ENCODE measurements at regions not wholly inside any gene's neighbourhood (a gene's known extent, or its start where the extent isn't known, plus 50 kb on each side); places are given as distances from the start of the nearest gene placed in this dataset.
A peak's percentile ranks its signal among the peaks of the same experiment; 100 is the strongest.

DNA sequence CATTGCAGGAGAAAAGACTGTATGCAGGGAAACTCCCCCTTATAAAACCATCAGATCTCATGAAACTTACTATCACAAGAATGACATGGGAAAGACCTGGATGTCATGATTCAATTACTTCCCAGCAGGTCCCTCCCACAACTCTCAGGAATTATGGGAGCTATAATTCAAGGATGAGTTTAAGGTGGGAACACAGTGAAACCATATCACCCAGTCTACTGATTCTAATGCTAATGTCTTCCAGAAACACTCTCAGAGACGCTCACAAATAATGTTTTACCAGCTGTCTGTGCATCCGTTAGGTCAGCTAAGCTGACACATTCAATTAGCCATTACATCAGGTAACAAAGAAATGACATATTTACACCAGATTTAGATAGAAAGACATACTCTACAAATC, 637.9 kb downstream of the NLGN4Y start:
- DNase-seq (ENCODE audit: low spot score) (no peak), FAIRE-seq (no peak)

DNA sequence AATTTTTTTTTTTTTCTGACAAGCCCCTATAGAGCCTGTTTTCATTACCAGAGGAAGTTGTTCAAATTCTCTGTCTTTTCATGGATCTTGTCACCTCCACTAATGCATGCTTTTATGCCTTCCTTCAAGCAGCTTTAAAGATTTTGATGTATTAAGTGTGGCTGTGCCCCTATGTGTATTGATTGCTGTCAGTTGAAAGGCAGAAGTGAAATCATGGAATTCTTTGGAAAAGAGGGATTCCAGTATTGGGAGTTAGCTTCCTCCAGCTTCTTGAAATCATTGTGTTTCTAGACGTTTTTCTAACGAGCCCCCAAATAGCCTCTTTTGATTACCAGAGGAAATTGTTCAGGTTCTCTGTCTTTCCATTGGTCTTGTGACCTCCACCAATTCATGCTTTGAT, 655.6 kb downstream of the NLGN4Y start:
- FAIRE-seq, result no peak

DNA sequence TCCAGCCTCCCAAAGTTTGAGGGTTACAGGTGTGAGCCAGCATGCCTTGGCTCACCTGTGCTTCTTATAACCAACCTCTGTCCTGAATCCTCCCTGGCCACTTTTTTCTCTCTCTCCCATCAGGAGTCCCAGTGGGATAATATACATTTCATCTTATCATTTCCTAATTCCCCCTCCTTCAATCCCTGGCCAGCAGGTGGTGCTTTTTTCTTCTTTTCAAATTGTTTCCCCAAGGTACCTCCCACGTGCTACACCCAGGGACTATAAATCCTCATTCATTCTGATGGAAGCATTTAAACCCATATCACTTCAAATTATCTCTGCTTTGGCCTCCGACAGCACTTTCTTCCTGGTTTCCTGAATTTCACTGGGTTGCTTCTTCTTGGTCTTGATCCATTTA, 704.7 kb downstream of the NLGN4Y start:
- DNase-seq (ENCODE audit: low spot score) (no peak), FAIRE-seq (no peak)

More for the DNA sequence above, 655.6 kb downstream of the NLGN4Y start:
- no peak for DNase-seq (ENCODE audit: low spot score)

DNA sequence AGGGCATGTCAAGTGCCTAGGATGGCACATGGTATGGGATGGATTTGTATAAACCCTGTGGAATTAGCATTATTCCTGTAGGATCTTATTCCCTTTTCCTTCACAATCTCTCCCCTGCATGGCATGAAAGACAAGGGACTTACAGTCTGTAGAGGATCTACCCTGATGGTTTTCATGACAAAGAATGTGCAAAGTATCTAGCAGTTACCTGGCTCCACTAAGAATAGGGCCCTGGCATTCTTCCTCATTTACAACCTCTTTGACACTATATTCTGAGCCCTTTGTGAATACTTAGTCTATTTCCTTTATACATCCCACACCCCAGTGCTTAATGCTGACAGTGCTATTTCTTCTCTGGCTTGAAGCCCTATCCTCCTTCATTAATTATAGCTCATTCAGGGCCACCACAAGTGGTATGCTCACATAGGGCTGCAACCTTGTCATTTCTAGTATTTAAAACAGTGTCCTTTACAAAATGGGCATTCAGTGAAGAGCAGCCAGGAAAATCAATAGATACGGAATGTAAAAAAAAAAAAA, 715.3 kb downstream of the NLGN4Y start:
- no peak for FAIRE-seq
- DNase-seq (ENCODE audit: low spot score), result no peak

DNA sequence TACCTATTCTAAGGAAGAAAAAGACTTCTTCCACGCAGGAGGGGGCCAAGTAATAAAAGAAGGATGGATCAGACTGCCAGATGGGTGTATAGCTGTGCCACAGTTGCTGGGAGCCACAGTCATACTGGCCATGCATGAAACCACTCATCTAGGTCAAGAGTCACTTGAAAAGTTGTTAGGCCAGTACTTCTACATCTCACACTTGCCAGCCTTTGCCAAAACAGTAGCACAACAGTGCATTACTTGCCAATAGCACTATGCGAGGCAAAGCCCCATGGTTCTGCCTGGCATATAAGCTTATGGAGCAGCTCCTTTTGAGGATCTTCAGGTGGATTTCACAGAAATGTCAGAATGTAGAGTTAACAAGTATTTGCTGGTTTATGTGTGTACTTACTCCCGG, 735.0 kb downstream of the NLGN4Y start:
- no peak for DNase-seq (ENCODE audit: low spot score)
- FAIRE-seq, result no peak

DNA sequence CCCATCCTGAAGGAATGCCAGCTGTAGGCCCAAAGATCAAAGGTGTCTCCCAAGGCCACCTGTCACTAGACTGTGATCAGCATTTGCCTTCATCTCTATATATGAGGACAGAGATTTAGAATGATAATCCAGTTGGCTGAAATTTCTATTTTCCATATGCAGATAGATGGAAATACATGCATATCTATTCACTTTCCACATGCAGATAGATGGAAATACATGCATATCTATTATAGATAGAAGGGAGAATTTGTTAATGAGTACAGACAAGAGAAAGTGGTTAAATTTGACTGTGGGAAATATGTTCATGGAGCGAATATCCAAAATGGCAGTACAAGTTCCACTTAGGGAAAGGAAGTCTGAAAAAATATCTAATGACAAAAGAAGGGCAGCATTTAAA, 762.2 kb downstream of the NLGN4Y start:
- FAIRE-seq (no peak), DNase-seq (ENCODE audit: low spot score) (no peak)

DNA sequence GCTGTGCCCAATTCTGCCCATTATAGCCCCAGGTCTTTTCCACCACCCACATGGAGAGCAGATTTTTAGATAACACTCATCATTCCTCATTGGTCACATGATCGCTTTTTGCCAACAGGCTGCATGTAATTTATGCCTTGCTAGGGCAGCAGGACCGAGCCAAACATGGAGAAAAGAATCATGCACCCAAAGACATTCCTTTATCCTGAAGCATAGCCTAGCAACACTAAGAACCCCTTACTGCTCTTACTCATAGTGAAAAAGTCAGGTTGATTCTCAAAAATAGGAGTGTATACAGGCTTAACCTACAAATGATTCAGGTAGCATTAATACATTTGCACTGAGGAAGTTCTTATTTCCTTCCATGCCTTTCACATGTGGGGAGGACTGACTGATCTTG, 765.5 kb downstream of the NLGN4Y start:
- no peak for FAIRE-seq
- DNase-seq (ENCODE audit: low spot score), result no peak

DNA sequence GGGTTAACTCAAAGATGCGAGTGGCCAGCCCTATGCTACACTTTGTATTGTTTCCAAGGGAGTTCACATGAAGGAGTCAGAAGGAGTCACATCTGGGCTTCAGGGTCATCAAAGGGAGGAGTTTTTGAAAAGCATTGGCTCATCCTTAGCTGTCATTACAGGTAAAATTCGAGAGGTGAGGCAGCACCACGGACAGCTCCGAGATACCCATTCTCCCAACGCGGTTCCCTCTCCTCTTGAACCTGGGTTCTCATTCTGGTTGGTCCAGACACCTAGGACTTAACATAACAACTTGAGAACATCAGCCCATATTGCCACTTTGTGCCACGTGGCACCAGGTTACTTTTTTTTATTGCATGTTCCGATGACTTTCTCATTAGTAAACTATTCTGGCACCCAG, 768.6 kb downstream of the NLGN4Y start:
- FAIRE-seq (no peak), DNase-seq (ENCODE audit: low spot score) (no peak)

DNA sequence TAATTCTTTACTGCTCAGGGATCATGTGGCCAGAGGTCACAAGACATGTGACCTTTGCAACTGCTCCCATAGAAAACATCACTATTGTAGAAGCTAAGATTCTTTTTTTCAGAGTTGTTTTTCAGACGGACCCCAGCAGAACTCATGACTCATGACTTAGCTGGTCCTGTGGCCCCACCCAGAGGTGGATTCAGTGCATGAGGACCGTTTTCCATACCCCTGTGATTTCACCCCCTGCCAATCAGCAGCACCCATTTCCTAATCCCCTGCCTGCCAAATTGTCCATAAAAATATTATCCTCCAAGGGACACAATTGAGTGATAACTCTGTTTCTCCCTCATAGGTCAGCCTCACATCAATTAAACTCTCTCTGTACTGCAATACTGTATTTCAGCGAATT, 777.5 kb downstream of the NLGN4Y start:
- FAIRE-seq, result no peak
- no peak for DNase-seq (ENCODE audit: low spot score)

DNA sequence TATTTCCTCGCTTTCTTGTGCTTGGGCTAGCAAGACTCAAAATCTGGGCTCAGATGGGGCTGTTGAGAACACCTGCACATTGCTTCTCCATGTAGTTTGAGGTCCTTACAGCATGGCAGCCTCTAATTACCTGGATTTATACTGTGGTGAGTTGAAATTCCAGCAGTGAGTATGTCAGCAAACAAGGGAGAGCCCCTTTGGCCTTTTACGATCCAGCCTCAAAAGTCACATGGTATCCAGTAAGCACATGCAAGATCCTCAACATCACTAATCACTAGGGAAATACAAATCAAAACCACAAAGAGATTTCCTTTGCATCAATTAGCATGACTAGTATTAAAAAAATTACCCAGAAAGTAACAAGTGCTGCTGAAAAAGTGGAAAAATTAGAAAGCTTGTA, 787.8 kb downstream of the NLGN4Y start:
- DNase-seq (ENCODE audit: low spot score) (no peak), FAIRE-seq (no peak)

DNA sequence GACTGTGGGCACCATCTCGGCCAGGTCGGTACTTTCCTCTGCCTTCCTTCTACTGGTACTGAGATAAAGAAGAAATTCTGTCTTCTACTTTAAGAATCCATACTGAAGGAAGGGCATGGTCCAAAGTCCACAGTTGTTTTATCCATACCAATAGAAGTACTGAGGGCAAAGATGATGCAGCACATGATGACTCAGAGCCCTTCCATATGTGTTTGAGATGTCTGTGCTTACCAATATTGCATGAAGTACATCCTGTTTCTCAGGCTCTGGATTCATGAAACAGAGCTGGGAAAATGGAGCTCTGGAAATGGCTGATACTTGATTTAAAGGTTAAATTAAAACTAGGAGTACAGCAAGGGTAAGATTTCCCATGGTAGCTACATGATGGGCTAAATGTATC, 799.9 kb downstream of the NLGN4Y start:
- DNase-seq (ENCODE audit: low spot score), result no peak
- no peak for FAIRE-seq

DNA sequence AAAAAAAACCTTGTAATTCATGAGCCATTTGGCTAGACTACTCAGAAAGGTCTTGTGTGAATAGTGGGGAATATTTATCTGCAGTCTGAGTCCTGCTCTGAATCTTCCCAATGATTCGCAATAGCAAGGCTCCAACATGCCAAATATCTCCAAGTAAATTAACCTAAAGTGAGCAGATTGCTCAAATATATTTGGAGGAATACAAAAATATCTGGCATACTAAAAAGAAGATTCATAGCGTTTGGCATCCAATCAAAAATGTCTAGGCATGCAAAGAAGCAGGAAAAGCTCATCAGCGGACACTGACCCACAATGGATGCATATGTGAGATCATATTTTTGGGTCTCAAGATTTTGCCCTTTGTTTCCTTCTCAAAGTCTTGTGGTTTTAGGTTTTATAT, 800.9 kb downstream of the NLGN4Y start:
- FAIRE-seq, result no peak

DNA sequence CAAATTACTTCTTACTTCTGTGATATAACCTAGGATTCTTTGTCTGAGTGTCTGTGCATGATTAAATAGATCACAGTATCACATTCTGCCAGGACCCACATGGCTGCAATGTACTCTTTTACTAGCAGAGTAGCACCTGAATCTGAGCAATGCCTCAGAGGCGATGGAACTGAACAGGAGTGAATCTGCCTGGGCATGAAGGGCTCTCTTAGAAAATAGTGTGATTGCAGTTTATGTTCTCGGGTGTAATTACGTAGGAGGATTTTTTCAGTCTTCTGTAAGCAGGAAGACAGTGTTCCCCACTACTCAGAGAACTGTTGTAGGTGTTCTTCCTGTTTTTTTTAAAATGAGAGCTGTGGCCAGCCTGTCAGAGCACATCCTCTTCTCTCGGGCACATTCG, 802.3 kb downstream of the NLGN4Y start:
- FAIRE-seq (no peak), DNase-seq (ENCODE audit: low spot score) (no peak)

More for the DNA sequence above, 800.9 kb downstream of the NLGN4Y start:
- no peak for DNase-seq (ENCODE audit: low spot score)

DNA sequence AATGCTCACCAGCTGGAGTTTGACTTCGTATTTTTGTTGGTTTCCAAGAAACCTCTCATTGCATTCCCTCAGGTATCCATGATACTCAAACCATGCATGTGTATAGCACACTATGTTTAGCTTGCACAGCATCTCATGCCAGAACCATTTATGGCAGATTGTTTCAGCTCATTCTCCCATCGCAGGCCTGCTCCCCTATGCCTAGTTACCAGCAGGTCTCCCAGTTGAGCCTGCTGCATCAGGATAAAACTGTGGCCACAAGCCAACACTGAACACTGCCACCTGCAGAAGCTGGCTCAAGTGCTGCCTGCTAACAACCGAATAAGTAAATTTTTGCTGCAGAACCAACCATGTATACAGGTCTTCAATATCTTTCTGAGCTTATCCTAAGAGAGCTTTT, 804.5 kb downstream of the NLGN4Y start:
- DNase-seq (ENCODE audit: low spot score) (no peak), FAIRE-seq (no peak)

DNA sequence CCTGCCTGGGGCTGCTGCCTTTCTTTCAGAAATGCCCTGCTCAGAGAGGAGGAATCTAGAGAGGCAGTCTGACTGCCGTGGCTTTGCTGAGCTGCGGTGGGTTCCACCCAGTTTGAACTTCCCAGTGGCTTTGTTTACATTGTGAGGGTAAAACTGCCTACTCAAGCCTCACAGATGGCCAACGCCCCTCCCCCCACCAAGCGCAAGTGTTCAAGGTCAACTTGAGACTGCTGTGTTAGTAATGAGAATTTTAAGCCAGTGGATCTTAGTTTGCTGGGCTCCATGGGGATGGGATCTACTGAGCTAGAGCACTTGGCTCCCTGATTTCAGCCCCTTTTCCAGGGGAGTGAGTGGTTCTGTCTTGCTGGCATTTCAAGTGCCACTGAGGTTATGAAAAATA, 819.2 kb downstream of the NLGN4Y start:
- FAIRE-seq (no peak), DNase-seq (ENCODE audit: low spot score) (no peak)

DNA sequence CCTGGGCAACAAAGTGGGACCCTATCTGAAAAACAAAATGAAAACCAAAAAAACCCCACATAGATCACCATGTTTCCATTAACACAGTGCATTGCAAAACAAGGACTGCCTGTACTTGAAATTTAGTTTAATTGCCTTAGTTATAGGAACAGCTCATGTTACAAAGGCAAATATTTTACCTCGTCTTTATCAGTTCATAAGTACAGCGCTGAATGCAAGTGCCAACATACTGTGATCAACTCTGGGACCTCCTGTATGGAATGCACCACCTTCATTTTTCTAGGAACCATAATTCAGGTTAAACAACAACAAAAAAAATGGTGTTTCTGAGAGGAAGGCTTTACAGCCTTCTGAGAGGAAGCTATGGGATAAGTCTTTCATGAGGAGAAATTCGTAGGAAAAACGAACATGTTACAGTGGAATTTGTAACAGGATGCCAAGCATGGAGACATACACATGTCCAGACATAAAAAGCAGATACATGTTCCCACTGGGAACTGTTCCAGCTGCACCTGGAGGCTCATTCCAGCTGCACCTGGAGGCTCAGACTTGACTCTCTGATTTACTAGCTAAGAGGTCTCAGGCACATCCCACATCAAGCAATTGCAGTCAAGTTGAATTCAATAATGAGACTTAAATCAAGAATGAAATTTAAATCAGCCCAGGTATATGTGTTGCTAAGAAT, 821.3 kb downstream of the NLGN4Y start:
- no peak for FAIRE-seq
- no peak for DNase-seq (ENCODE audit: low spot score)

DNA sequence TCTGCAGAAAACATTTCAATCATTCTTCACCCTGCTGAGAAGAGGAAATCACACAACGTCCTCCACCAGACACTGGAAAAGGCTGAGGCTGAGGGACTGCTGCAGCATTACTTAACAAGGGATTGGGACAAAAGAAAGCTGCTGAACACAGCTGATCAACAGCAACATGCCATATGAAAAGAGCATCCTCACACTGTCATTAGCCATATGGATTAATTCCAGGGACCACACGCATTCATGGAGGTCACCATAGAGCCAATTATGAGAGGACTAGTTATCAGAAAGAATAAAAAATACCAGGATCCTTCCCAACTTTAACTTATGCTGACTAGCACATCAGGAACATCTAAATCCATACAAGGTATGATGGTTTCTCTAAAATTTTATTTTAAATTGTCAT, 825.0 kb downstream of the NLGN4Y start:
- DNase-seq (ENCODE audit: low spot score), result no peak
- no peak for FAIRE-seq

DNA sequence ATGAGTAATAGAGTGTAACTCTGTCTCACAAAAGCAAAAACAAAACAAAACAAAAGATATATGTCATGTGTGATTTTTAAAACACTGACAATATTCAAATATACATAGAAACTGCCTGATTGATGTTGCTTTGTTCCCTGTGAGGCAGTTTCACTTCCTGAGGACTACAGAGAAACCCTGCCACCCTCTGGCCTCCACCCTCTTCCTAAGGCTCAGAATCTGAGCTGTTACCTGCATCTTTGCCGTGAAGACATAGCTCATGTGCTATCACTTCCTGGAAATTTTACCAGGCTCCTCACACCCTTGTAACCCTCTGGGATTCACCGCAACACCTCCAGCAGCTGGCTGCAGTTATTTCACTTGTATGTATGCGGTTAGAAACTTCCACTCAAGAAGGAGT, 831.0 kb downstream of the NLGN4Y start:
- FAIRE-seq (no peak), DNase-seq (ENCODE audit: low spot score) (peak; percentile 0)

DNA sequence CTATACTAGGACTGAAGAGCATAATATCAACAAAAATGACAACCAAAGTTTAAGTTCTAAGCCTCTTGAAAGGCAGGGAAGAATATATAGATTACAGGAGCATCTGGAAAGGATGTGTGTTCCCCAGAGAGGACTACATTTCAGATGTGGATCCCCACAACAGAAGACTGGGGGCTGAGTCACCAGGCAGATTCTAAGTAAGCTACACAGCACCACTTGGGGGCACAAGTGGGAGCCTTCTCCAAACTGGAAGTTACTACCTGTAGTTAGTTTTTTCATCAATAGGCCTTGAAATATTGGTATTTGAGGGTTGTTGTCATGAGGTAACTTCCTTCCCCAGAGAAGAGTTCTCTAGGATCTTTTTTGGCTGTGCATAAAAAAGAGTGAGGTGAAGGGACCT, 836.1 kb downstream of the NLGN4Y start:
- FAIRE-seq (no peak), DNase-seq (ENCODE audit: low spot score) (no peak)

DNA sequence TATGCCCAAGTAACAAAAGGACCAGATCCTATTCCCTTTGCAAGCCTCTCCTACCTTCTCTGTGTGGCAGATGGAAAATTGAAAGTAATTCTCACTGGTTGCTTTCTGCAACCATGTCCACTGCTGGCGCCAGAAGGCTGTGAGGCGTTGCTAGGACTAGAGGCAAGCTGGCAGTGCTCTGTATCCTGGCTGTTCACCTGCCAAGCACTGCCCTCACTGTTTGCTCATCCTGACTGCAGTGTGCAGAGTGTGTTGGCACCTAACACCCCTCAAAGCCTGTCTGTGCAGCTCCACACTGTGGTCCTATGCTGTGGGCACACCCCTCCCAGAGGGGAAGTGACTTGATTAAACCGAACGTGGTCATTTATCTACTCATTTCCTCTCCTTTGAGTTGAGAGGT, 840.7 kb downstream of the NLGN4Y start:
- FAIRE-seq, result no peak
- no peak for DNase-seq (ENCODE audit: low spot score)

DNA sequence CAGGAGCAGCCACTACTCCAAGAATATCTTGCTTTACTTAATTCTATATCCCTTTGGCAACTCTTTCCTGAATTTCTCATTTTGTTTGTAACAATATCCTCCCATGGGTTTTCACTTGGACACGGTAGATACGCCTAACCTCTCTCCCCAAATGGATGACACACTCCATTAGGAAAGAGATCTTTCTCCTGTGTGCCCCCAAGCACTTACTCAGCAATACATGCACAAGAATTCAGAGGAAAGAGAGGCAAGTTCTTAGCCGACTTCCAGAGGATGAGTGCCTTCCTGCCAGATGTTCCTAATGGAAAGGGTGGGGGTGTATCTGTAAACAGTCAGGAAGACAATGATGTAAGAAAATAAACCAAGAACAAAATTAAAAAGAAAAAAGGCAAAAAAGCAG, 844.5 kb downstream of the NLGN4Y start:
- FAIRE-seq (no peak), DNase-seq (ENCODE audit: low spot score) (no peak)

DNA sequence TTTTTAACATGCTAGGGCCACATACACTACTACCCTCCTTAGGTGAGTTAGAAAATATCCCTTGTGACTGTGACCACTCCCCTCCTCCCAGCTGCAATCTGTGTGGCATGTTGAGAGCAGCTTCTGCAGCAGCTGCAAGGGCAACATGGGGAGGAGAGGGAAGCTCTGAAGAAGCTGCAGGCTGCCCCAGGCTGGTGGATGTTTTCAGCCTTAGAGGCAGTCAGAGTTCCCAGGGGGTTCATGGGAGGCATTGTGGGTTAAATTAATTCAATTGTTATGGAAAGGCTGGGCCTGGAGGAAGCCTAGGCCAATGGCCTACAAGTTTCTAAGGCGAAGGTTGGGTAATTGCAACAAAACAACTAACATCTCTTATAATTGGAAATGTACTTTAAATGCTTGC, 860.8 kb downstream of the NLGN4Y start:
- FAIRE-seq, result no peak
- no peak for DNase-seq (ENCODE audit: low spot score)

DNA sequence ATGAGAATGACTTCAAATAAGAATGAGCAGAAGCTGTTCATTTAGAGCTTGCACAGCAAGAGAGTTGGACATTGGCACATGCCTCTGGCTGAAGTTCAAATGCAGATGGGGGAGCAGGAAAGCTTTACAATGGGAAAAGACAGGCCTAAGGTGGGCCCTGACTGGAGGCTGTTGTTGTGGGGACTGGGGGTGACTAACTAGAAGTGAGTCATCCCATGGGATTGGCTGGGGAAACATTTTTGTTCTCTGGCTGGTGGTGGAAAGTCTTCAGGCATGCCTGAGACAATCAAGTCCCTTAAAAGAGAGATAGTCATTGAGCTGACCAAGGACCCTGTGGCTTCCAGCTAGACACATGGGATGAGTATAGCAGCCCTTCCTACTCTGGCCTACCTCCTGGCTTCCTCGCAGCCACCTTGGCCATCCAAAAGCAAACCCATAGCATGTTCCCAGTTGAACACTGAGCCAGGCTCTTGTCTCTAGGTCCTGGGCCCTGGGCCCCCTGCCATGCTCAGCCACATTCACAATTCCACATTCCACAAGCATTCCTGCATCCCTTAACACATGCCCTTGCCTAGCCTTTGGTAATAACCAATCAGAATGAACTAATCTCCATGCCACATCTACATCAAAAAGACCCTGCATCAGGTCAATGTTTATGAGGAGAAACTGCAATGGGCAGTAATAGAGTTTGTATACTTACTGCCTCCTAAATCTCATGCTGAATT, 873.4 kb downstream of the NLGN4Y start:
- FAIRE-seq (no peak), DNase-seq (ENCODE audit: low spot score) (no peak)

Data from urothelium cell line (cell line).